ENCODE measurements at regions not wholly inside any gene's neighbourhood (a gene's known extent, or its start where the extent isn't known, plus 50 kb on each side); places are given as distances from the start of the nearest gene placed in this dataset.

DNA sequence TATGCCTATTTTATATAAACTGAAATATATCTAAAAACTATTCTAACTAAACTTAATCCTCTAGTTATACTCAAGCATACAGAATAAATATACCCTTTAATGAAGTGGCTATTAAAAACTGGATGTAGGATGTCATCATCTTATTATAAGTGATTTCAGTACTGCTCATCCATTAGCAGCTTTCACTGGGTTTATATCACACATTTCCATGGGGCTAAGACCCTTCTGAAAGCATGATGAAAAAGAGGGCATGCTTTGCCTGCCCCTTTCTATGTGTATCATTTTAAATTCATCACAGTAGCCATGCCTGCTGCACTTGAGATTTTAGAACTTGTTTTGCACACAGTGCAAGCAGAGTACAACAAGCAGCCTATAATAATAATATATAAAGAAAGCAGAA is 477.5 kb downstream of the SLITRK6 start:
- Histone ChIP-seq H3K4me3 (ENCODE audit: low read depth, low read length) (no peak overlapping the region), H3K9me3 (ENCODE audit: control insufficient read depth, insufficient read depth, low read length) (no peaks in the 10 kb centered on the region), H3K4me1 (ENCODE audit: control insufficient read depth, insufficient read depth, low read length) (no peaks in the 10 kb centered on the region), H3K36me3 (ENCODE audit: control insufficient read depth, insufficient read depth, low read length) (no peaks in the 10 kb centered on the region), H3K27me3 (ENCODE audit: control insufficient read depth, insufficient read depth, low read length) (no peaks in the 10 kb centered on the region), H3K27ac (ENCODE audit: low read depth, low read length) (no peak overlapping the region)
- DNase-seq (ENCODE audit: low read depth in 4 of 6, low spot score in 6 of 6): no peak

GRCh38 chr13:85317781-85318180 is 481.4 kb downstream of the SLITRK6 start:
- Histone ChIP-seq H3K27ac (ENCODE audit: low read depth, low read length) (no peak overlapping the region), H3K4me1 (ENCODE audit: control insufficient read depth, insufficient read depth, low read length) (no peaks in the 10 kb centered on the region), H3K4me3 (ENCODE audit: low read depth, low read length) (no peak overlapping the region), H3K27me3 (ENCODE audit: control insufficient read depth, insufficient read depth, low read length) (no peaks in the 10 kb centered on the region), H3K36me3 (ENCODE audit: control insufficient read depth, insufficient read depth, low read length) (no peaks in the 10 kb centered on the region), H3K9me3 (ENCODE audit: control insufficient read depth, insufficient read depth, low read length) (no peaks in the 10 kb centered on the region)
- no peak for DNase-seq (ENCODE audit: low read depth in 4 of 6, low spot score in 6 of 6)
- no CpG with 5 or more reads among the region's 1 CpG for WGBS (ENCODE audit: insufficient coverage)

- H3K4me3 ChIP-seq (ENCODE audit: low read depth, low read length): no peak overlapping the region
- WGBS (ENCODE audit: insufficient coverage): no CpG with 5 or more reads among the region's 6 CpGs
These were observed 482.7 kb downstream of the SLITRK6 start for GRCh38 chr13:85316506-85317025.

DNA sequence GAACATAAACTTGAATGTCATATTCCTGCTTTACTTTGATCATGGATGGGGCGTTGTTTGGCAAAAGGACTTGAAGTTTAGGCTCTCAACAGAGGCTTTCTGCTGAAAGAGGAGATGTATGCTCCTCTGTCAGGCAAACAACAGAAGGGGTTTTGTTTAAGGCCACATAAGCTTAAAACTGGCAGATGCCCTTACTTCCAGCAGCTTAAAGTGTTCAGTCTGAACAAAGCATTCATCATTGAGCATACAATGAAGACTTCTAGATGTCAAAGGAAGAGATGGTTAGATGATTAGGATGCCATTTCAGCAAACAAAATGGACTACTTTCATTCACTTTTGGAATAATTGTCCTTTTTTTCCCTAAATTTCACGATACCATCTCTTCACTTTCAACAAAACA is 484.5 kb downstream of the SLITRK6 start:
- H3K27me3 ChIP-seq (ENCODE audit: control insufficient read depth, insufficient read depth, low read length): no peaks in the 10 kb centered on the region
- H3K4me3 ChIP-seq (ENCODE audit: low read depth, low read length): no peak overlapping the region
- DNase-seq (ENCODE audit: low read depth in 4 of 6, low spot score in 6 of 6): peak in 3 of 6 donors; percentile 15 to 49 (median 48)
- 70% methylated on average over 1 of the region's 2 CpGs for WGBS (ENCODE audit: insufficient coverage)
- no peaks in the 10 kb centered on the region for H3K36me3 ChIP-seq (ENCODE audit: control insufficient read depth, insufficient read depth, low read length)
- no peaks in the 10 kb centered on the region for H3K4me1 ChIP-seq (ENCODE audit: control insufficient read depth, insufficient read depth, low read length)
- H3K27ac ChIP-seq (ENCODE audit: low read depth, low read length): no peak overlapping the region
- no peaks in the 10 kb centered on the region for H3K9me3 ChIP-seq (ENCODE audit: control insufficient read depth, insufficient read depth, low read length)

More at GRCh38 chr13:85316506-85317025, 482.7 kb downstream of the SLITRK6 start:
- peak in 1 of 6 donors; percentile 41 for DNase-seq (ENCODE audit: low read depth in 4 of 6, low spot score in 6 of 6)
- Histone ChIP-seq H3K27ac (ENCODE audit: low read depth, low read length) (no peak overlapping the region), H3K4me1 (ENCODE audit: control insufficient read depth, insufficient read depth, low read length) (no peaks in the 10 kb centered on the region), H3K36me3 (ENCODE audit: control insufficient read depth, insufficient read depth, low read length) (no peaks in the 10 kb centered on the region), H3K27me3 (ENCODE audit: control insufficient read depth, insufficient read depth, low read length) (no peaks in the 10 kb centered on the region), H3K9me3 (ENCODE audit: control insufficient read depth, insufficient read depth, low read length) (no peaks in the 10 kb centered on the region)

GRCh38 chr13:85313761-85314503 is 485.3 kb downstream of the SLITRK6 start:
- Histone ChIP-seq H3K27ac (ENCODE audit: low read depth, low read length) (no peak overlapping the region), H3K27me3 (ENCODE audit: control insufficient read depth, insufficient read depth, low read length) (no peaks in the 10 kb centered on the region), H3K4me1 (ENCODE audit: control insufficient read depth, insufficient read depth, low read length) (no peaks in the 10 kb centered on the region), H3K36me3 (ENCODE audit: control insufficient read depth, insufficient read depth, low read length) (no peaks in the 10 kb centered on the region), H3K4me3 (ENCODE audit: low read depth, low read length) (no peak overlapping the region), H3K9me3 (ENCODE audit: control insufficient read depth, insufficient read depth, low read length) (no peaks in the 10 kb centered on the region)
- 44% methylated on average over 3 of the region's 6 CpGs for WGBS (ENCODE audit: insufficient coverage)
- DNase-seq (ENCODE audit: low read depth in 4 of 6, low spot score in 6 of 6): peak in 1 of 6 donors; percentile 3

GRCh38 chr13:85312071-85312470 is 487.1 kb downstream of the SLITRK6 start:
- H3K9me3 ChIP-seq (ENCODE audit: control insufficient read depth, insufficient read depth, low read length): no peaks in the 10 kb centered on the region
- no peaks in the 10 kb centered on the region for H3K4me1 ChIP-seq (ENCODE audit: control insufficient read depth, insufficient read depth, low read length)
- no peaks in the 10 kb centered on the region for H3K36me3 ChIP-seq (ENCODE audit: control insufficient read depth, insufficient read depth, low read length)
- DNase-seq (ENCODE audit: low read depth in 4 of 6, low spot score in 6 of 6): no peak
- no peak overlapping the region for H3K4me3 ChIP-seq (ENCODE audit: low read depth, low read length)
- no peak overlapping the region for H3K27ac ChIP-seq (ENCODE audit: low read depth, low read length)
- no peaks in the 10 kb centered on the region for H3K27me3 ChIP-seq (ENCODE audit: control insufficient read depth, insufficient read depth, low read length)
- no CpG with 5 or more reads among the region's 4 CpGs for WGBS (ENCODE audit: insufficient coverage)

DNA sequence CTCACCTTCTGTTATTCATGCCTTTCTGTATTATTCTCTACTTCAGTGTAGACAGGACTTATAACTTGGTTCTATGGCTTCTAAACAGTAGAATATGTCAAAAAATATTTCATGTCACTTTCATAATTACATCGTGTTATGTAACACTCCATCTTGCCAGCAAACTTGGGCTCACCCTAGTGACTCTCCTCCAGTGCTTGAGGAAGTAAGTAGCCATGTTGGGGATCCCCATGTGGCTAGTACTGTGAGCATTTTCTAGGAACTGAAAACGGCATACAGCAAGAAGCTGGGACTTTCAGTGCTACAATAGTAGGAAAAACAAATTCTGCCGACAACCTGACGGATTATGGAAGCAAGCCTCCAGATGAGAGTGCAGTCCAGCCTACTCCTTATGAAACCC is 495.6 kb downstream of the SLITRK6 start:
- WGBS (ENCODE audit: insufficient coverage): 60% methylated on average over 1 of the region's 4 CpGs
- no peak for DNase-seq (ENCODE audit: low read depth in 4 of 6, low spot score in 6 of 6)
- H3K36me3 ChIP-seq (ENCODE audit: control insufficient read depth, insufficient read depth, low read length): no peaks in the 10 kb centered on the region
- H3K27ac ChIP-seq (ENCODE audit: low read depth, low read length): no peak overlapping the region
- H3K4me3 ChIP-seq (ENCODE audit: low read depth, low read length): no peak overlapping the region
- H3K4me1 ChIP-seq (ENCODE audit: control insufficient read depth, insufficient read depth, low read length): no peaks in the 10 kb centered on the region
- no peaks in the 10 kb centered on the region for H3K9me3 ChIP-seq (ENCODE audit: control insufficient read depth, insufficient read depth, low read length)
- H3K27me3 ChIP-seq (ENCODE audit: control insufficient read depth, insufficient read depth, low read length): no peaks in the 10 kb centered on the region

GRCh38 chr13:85298387-85298924 is 500.8 kb downstream of the SLITRK6 start:
- H3K4me1 ChIP-seq (ENCODE audit: control insufficient read depth, insufficient read depth, low read length): no peaks in the 10 kb centered on the region
- H3K27ac ChIP-seq (ENCODE audit: low read depth, low read length): no peak overlapping the region
- no peaks in the 10 kb centered on the region for H3K27me3 ChIP-seq (ENCODE audit: control insufficient read depth, insufficient read depth, low read length)
- no CpG with 5 or more reads among the region's 1 CpG for WGBS (ENCODE audit: insufficient coverage)
- no peak overlapping the region for H3K4me3 ChIP-seq (ENCODE audit: low read depth, low read length)
- H3K36me3 ChIP-seq (ENCODE audit: control insufficient read depth, insufficient read depth, low read length): no peaks in the 10 kb centered on the region
- no peaks in the 10 kb centered on the region for H3K9me3 ChIP-seq (ENCODE audit: control insufficient read depth, insufficient read depth, low read length)
- no peak for DNase-seq (ENCODE audit: low read depth in 4 of 6, low spot score in 6 of 6)

GRCh38 chr13:85288698-85289097 is 510.5 kb downstream of the SLITRK6 start:
- no peaks in the 10 kb centered on the region for H3K36me3 ChIP-seq (ENCODE audit: control insufficient read depth, insufficient read depth, low read length)
- no peak for DNase-seq (ENCODE audit: low read depth in 4 of 6, low spot score in 6 of 6)
- 100% methylated on average over 1 of the region's 1 CpG for WGBS (ENCODE audit: insufficient coverage)
- no peaks in the 10 kb centered on the region for H3K4me1 ChIP-seq (ENCODE audit: control insufficient read depth, insufficient read depth, low read length)
- H3K27me3 ChIP-seq (ENCODE audit: control insufficient read depth, insufficient read depth, low read length): no peaks in the 10 kb centered on the region
- no peaks in the 10 kb centered on the region for H3K9me3 ChIP-seq (ENCODE audit: control insufficient read depth, insufficient read depth, low read length)
- H3K27ac ChIP-seq (ENCODE audit: low read depth, low read length): no peak overlapping the region
- no peak overlapping the region for H3K4me3 ChIP-seq (ENCODE audit: low read depth, low read length)

DNA sequence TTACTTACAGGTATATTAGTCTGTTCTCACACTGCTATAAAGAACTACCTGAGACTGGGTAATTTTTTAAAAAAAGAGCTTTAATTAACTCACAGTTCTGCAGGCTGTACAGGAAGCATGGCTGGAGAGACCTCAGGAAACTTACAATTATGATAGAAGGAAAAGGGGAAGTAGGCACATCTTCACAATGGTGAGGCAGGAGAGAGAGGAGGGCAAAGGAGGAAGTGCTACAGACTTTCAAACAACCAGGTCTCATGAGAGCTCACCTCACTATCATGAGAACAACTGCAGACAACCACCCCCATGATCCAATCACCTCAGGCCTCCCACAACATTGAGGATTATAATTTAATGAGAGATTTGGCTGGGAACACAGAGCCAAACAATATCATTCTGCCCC is 511.7 kb downstream of the SLITRK6 start:
- DNase-seq (ENCODE audit: low read depth in 4 of 6, low spot score in 6 of 6): no peak
- Histone ChIP-seq H3K27me3 (ENCODE audit: control insufficient read depth, insufficient read depth, low read length) (no peaks in the 10 kb centered on the region), H3K27ac (ENCODE audit: low read depth, low read length) (no peak overlapping the region), H3K4me1 (ENCODE audit: control insufficient read depth, insufficient read depth, low read length) (no peaks in the 10 kb centered on the region), H3K36me3 (ENCODE audit: control insufficient read depth, insufficient read depth, low read length) (no peaks in the 10 kb centered on the region), H3K4me3 (ENCODE audit: low read depth, low read length) (no peak overlapping the region), H3K9me3 (ENCODE audit: control insufficient read depth, insufficient read depth, low read length) (no peaks in the 10 kb centered on the region)

Data from spinal cord (tissue), 9 donors.